Ectodermal cell (in vitro differentiated cells): ENCODE measurements at regions not wholly inside any gene's neighbourhood (a gene's known extent, or its start where the extent isn't known, plus 50 kb on each side); places are given as distances from the start of the nearest gene placed in this dataset.
"Not testable (repeated sequence)": the region's sequence is repeated elsewhere in the genome, so short reads cannot be mapped to it uniquely, and the experiment has no call there.

ENCODE experiments used
- H3K27ac ChIP-seq: 2 replicates; pipeline ENCODE4 v1.7.0; 2013; ENCODE audit warnings: mild to moderate bottlenecking, low read depth, low read length; ENCODE audit not compliant: insufficient read depth, poor library complexity, severe bottlenecking
- H3K27me3 ChIP-seq: 2 replicates; pipeline ENCODE4 v1.7.0; 2013; ENCODE audit warnings: mild to moderate bottlenecking, low read length; ENCODE audit not compliant: insufficient read depth, control insufficient read depth, poor library complexity, severe bottlenecking
- H3K36me3 ChIP-seq: one replicate; pipeline ENCODE4 v1.7.0; 2013; ENCODE audit warnings: low read length; ENCODE audit not compliant: control insufficient read depth, insufficient read depth
- H3K4me1 ChIP-seq: one replicate; pipeline ENCODE4 v1.7.0; 2013; ENCODE audit warnings: low read length; ENCODE audit not compliant: control insufficient read depth, insufficient read depth
- H3K4me3 ChIP-seq: 2 replicates; pipeline ENCODE4 v1.7.0; 2013; ENCODE audit warnings: low read depth, low read length, control low read depth; ENCODE audit not compliant: insufficient read depth
- H3K9me3 ChIP-seq: 2 replicates; pipeline ENCODE4 v1.7.0; 2013; ENCODE audit warnings: mild to moderate bottlenecking, low read length, moderate library complexity; ENCODE audit not compliant: control insufficient read depth
- WGBS, 2 experiments: methylation state at CpG; one replicate each; pipeline ENCODE4 v1.1.7; 2013; ENCODE audit warnings: missing lambda C conversion rate in 2 of 2; 5-methylcytosine and 5-hydroxymethylcytosine counted together

GRCh38 chr9:66245481-66245880 lies 508.5 kb downstream of the FOXD4L4 start:
- H3K4me3 ChIP-seq, H3K4me1 ChIP-seq, H3K9me3 ChIP-seq, H3K36me3 ChIP-seq, H3K27ac ChIP-seq, H3K27me3 ChIP-seq: not testable (repeated sequence)
- 88 to 100% methylated on average over 1 to 2 of the region's 3 CpGs for WGBS, 2 experiments

GRCh38 chr9:66257581-66257980 lies 520.6 kb downstream of the FOXD4L4 start:
- not testable (repeated sequence) for H3K4me1 ChIP-seq, H3K9me3 ChIP-seq, H3K4me3 ChIP-seq, H3K27ac ChIP-seq, H3K36me3 ChIP-seq, H3K27me3 ChIP-seq
- 88 to 91% methylated on average over 1 of the region's 3 CpGs for WGBS, 2 experiments

DNA sequence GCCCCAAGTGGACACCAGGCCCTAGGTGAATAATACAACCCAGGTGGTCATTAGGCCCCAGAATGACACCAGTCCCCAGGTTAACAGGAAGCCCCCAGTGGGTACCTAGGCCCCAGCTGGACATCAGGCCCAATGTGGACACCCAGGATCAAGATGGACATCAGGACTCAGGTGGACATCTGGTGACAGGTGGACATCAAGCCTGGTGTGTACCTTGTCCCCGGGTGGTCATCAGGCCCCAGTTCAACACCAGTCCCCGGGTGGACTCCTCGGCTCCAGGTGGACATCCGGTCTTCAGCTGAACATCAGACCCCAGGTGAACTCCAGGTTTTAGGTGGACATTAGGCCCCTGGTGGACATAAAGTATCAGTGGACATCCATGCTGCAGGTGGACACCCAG lies 524.6 kb downstream of the FOXD4L4 start:
- not testable (repeated sequence) for H3K9me3 ChIP-seq

GRCh38 chr9:66263621-66264020 lies 526.7 kb downstream of the FOXD4L4 start:
- not testable (repeated sequence) for H3K9me3 ChIP-seq, H3K27ac ChIP-seq, H3K4me1 ChIP-seq, H3K36me3 ChIP-seq, H3K27me3 ChIP-seq, H3K4me3 ChIP-seq
- WGBS, 2 experiments = 93 to 95% methylated on average over 13 to 14 of the region's 17 CpGs

More for the DNA sequence above, 524.6 kb downstream of the FOXD4L4 start:
- H3K27me3 ChIP-seq, H3K4me1 ChIP-seq, H3K4me3 ChIP-seq, H3K36me3 ChIP-seq, H3K27ac ChIP-seq: not testable (repeated sequence)
- WGBS, 2 experiments = 83 to 90% methylated on average over 1 to 4 of the region's 4 CpGs

DNA sequence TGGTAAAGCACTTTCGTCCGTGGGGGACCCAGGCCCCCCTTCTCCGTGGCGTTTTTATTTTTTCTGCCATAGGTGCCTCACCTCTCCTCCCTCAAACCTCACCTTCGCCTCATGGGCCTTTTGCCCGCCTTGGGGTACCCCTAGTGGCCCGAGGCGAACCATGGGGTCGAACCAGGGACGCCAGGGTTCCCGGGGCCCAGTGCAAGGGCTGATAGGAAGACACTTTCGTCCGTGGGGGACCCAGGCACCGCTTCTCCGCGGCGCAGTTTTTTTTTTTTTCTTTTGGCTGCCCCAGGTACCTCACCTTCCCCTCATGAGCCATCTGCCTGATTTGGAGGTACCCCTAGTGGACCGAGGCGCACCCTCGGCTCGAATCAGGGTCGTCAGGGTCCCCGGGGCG lies 527.8 kb downstream of the FOXD4L4 start:
- not testable (repeated sequence) for H3K4me1 ChIP-seq, H3K4me3 ChIP-seq, H3K27ac ChIP-seq, H3K27me3 ChIP-seq, H3K9me3 ChIP-seq, H3K36me3 ChIP-seq
- 93 to 97% methylated on average over 20 of the region's 24 CpGs for WGBS, 2 experiments

GRCh38 chr9:66266202-66266601 lies 529.3 kb downstream of the FOXD4L4 start:
- 92 to 96% methylated on average over 12 of the region's 19 CpGs for WGBS, 2 experiments
- not testable (repeated sequence) for H3K9me3 ChIP-seq, H3K36me3 ChIP-seq, H3K27ac ChIP-seq, H3K27me3 ChIP-seq, H3K4me3 ChIP-seq, H3K4me1 ChIP-seq

DNA sequence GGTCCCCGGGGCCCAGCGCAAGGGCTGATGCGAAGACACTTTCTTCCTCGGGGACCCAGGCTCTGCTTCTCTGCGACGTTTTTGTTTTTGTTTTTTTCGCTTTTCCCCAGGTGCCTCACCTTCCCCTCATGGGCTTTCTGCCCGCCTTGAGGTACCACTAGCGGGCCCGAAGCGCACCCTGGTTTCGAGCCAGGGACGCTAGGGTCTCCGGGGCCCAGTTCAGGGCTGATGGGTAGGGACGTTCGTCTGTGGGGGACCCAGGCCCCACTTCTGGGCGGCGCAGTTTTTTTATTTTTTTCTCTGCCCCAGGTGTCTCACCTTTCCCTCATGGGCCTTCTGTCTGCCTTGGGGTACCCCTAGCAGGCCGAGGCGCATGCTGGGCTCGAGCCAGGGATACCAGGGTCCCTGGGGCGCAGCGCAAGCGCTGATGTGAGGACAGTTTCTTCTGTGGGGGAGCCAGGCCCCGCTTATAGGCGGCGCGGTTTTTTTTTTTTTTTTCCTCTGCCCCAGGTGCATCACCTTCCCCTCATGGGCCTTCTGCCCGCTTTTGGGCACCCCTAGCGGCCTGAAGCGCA lies 530.0 kb downstream of the FOXD4L4 start:
- not testable (repeated sequence) for H3K4me1 ChIP-seq, H3K9me3 ChIP-seq, H3K36me3 ChIP-seq, H3K27ac ChIP-seq, H3K27me3 ChIP-seq, H3K4me3 ChIP-seq
- WGBS, 2 experiments = 94 to 98% methylated on average over 10 to 13 of the region's 31 CpGs

DNA sequence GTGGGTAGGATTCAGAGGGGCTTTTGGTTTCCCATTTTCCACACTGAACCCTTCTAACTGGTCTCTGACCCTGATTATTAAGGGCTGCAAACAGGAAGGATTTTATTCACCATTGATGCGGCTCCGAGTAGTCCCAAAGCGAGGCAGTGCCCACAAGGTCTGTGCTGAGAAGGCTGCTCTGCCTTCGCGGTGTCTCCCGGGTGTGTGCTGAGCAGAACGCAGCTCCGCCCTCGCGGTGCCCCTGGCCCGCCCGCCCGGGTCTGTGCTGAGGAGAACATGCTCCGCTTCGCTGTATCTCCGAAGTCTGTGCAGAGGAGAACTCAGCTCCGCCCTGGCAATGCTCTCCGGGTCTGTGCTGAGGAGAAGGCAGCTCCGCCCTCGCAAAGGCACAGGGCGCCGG lies 530.7 kb downstream of the FOXD4L4 start:
- H3K27me3 ChIP-seq, H3K4me3 ChIP-seq, H3K4me1 ChIP-seq, H3K27ac ChIP-seq, H3K9me3 ChIP-seq, H3K36me3 ChIP-seq: not testable (repeated sequence)
- WGBS, 2 experiments = 96 to 99% methylated on average over 6 of the region's 22 CpGs

GRCh38 chr9:66269024-66269423 lies 532.1 kb downstream of the FOXD4L4 start:
- not testable (repeated sequence) for H3K27me3 ChIP-seq, H3K36me3 ChIP-seq, H3K27ac ChIP-seq, H3K9me3 ChIP-seq, H3K4me1 ChIP-seq, H3K4me3 ChIP-seq
- whole genome bisulfite sequencing, 2 experiments = 96 to 98% methylated on average over 10 of the region's 26 CpGs

DNA sequence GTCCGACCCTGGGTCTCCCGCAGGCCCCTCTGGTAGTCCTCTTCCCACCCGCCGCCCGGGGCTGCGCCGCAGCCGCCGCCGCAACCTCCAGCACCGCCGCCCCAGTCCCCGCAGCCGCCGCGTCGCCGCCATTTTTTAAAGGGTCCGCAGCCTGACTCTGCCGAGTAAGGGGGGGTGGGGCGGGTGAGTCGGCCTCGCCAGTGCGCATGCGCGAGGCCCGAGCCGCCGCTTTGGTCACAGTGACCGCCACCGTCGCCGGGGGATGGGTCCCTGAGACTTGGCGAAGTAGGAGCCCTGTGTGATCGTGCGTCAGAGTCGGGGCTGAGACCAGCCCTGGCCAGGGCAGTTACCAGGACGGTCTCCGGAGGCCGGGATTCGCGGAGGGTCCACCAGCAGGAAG lies 532.8 kb downstream of the FOXD4L4 start:
- H3K4me3 ChIP-seq = peak overlapping the region; percentile 36
- not testable (repeated sequence) for H3K27me3 ChIP-seq, H3K9me3 ChIP-seq, H3K27ac ChIP-seq, H3K4me1 ChIP-seq, H3K36me3 ChIP-seq
- 1 to 2% methylated on average over 25 to 29 of the region's 42 CpGs for WGBS, 2 experiments

- H3K4me1 ChIP-seq, H3K27me3 ChIP-seq, H3K4me3 ChIP-seq, H3K9me3 ChIP-seq, H3K36me3 ChIP-seq, H3K27ac ChIP-seq: not testable (repeated sequence)
- 91 to 100% methylated on average over 1 of the region's 5 CpGs for WGBS, 2 experiments
These were observed 541.9 kb downstream of the FOXD4L4 start for GRCh38 chr9:66278809-66279208.
